ENCODE measurements at regions not wholly inside any gene's neighbourhood (a gene's known extent, or its start where the extent isn't known, plus 50 kb on each side); places are given as distances from the start of the nearest gene placed in this dataset.

DNA sequence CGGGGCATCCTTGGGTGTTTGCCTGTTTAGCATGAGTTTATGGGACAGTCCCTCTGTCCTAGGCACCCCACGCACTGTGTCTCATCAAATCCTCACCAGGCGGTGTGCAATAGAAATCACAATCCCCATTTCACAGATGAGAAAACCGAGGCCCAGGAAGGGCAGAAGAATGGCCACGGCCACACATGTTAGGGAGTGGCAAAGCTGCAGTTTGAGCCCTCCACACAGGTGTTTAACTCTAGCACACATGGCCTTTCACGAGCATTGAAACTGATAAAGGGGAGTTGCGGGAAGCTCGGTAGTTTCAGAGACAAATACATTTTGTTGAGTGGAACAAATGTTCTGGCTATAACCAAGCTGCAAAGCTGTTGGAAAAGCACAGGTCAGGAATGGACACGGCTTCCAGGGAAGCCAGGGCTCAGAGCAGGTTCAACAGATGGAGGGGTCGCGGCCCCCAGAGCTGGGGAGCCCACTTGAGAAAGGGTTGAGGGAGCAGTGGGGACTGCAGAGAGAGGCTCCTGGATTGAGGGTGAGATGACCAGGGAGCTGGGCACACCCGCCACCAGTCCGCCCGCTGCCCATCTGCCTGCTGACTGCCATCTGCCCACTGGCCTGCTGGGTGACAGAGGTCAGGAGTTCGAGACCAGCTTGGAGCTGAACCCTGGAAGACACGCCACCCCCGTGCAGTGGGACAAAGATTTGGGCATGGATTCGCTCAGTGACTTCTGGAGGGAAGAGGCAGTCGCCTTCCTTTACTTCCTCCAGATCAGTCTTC is 154.7 kb downstream of the URI1 start:
- POLR2A ChIA-PET (ENCODE audit: low non-redundant PET): no interaction called here
- no peaks in the 10 kb centered on the region for H3K27me3 ChIP-seq (replicated peaks; ENCODE audit: insufficient read depth, low read depth, low read length, poor library complexity)
- CTCF ChIA-PET: no interaction called here

GRCh38 chr19:30097746-30098280 is 155.8 kb downstream of the URI1 start:
- CTCF ChIA-PET: no interaction called here
- no peak for TF ChIP-seq CTCF (conservative IDR thresholded peaks at IDR 0.05; ENCODE audit: low read depth, low read length)
- no peak for TF ChIP-seq EZH2 (IDR thresholded peaks at IDR 0.05; ENCODE audit: borderline replicate concordance, low read depth, low read length, poor library complexity, severe bottlenecking)
- no peaks in the 10 kb centered on the region for H3K36me3 ChIP-seq (ENCODE audit: insufficient read depth, low read length, poor library complexity, severe bottlenecking)
- H3K9me3 ChIP-seq (ENCODE audit: low read depth, low read length, poor library complexity, severe bottlenecking): no peaks in the 10 kb centered on the region
- H3K4me1 ChIP-seq (ENCODE audit: insufficient read depth, low read length, poor library complexity, severe bottlenecking): no peaks in the 10 kb centered on the region
- H3K27me3 ChIP-seq (replicated peaks; ENCODE audit: insufficient read depth, low read depth, low read length, poor library complexity): no peaks in the 10 kb centered on the region
- POLR2A ChIA-PET (ENCODE audit: low non-redundant PET): no interaction called here
- no TSS peak for BruUV-seq (replicated peaks)
- no peak for DNase-seq (ENCODE audit: low spot score)
- intact Hi-C loops (cut with micrococcal nuclease; ENCODE audit: unreplicated experiment): no loop called here
- no peak overlapping the region for H3K4me3 ChIP-seq (ENCODE audit: low read depth, low read length, poor library complexity, severe bottlenecking)
- H3K27ac ChIP-seq (ENCODE audit: low read depth, low read length, poor library complexity, severe bottlenecking): no peak overlapping the region

More for the DNA sequence above, 154.7 kb downstream of the URI1 start:
- H3K9me3 ChIP-seq (ENCODE audit: low read depth, low read length, poor library complexity, severe bottlenecking): no peaks in the 10 kb centered on the region
- intact Hi-C loops (cut with micrococcal nuclease; ENCODE audit: unreplicated experiment): no loop called here
- no peak for TF ChIP-seq EZH2 (IDR thresholded peaks at IDR 0.05; ENCODE audit: borderline replicate concordance, low read depth, low read length, poor library complexity, severe bottlenecking)
- no peak for TF ChIP-seq CTCF (conservative IDR thresholded peaks at IDR 0.05; ENCODE audit: low read depth, low read length)
- no peaks in the 10 kb centered on the region for H3K4me1 ChIP-seq (ENCODE audit: insufficient read depth, low read length, poor library complexity, severe bottlenecking)
- no peak for DNase-seq (ENCODE audit: low spot score)
- no TSS peak for BruUV-seq (replicated peaks)
- H3K4me3 ChIP-seq (ENCODE audit: low read depth, low read length, poor library complexity, severe bottlenecking): no peak overlapping the region
- no peaks in the 10 kb centered on the region for H3K36me3 ChIP-seq (ENCODE audit: insufficient read depth, low read length, poor library complexity, severe bottlenecking)
- H3K27ac ChIP-seq (ENCODE audit: low read depth, low read length, poor library complexity, severe bottlenecking): no peak overlapping the region

GRCh38 chr19:30102239-30102638 is 160.2 kb downstream of the URI1 start:
- no peak for TF ChIP-seq EZH2 (IDR thresholded peaks at IDR 0.05; ENCODE audit: borderline replicate concordance, low read depth, low read length, poor library complexity, severe bottlenecking)
- TF ChIP-seq CTCF (conservative IDR thresholded peaks at IDR 0.05; ENCODE audit: low read depth, low read length): no peak
- no TSS peak for BruUV-seq (replicated peaks)
- H3K27ac ChIP-seq (ENCODE audit: low read depth, low read length, poor library complexity, severe bottlenecking): no peak overlapping the region
- intact Hi-C loops (cut with micrococcal nuclease; ENCODE audit: unreplicated experiment): no loop called here
- H3K4me3 ChIP-seq (ENCODE audit: low read depth, low read length, poor library complexity, severe bottlenecking): no peak overlapping the region
- CTCF ChIA-PET: no interaction called here
- POLR2A ChIA-PET (ENCODE audit: low non-redundant PET): no interaction called here
- no peaks in the 10 kb centered on the region for H3K36me3 ChIP-seq (ENCODE audit: insufficient read depth, low read length, poor library complexity, severe bottlenecking)
- no peak for DNase-seq (ENCODE audit: low spot score)
- no peaks in the 10 kb centered on the region for H3K27me3 ChIP-seq (replicated peaks; ENCODE audit: insufficient read depth, low read depth, low read length, poor library complexity)
- H3K4me1 ChIP-seq (ENCODE audit: insufficient read depth, low read length, poor library complexity, severe bottlenecking): no peaks in the 10 kb centered on the region
- H3K9me3 ChIP-seq (ENCODE audit: low read depth, low read length, poor library complexity, severe bottlenecking): no peaks in the 10 kb centered on the region
